PC-9 (cell line): ENCODE measurements at regions not wholly inside any gene's neighbourhood (a gene's known extent, or its start where the extent isn't known, plus 50 kb on each side); places are given as distances from the start of the nearest gene placed in this dataset.

ENCODE experiments used
- BruUV-seq: library from RNA; stranded (reverse); fragments of 400-500 nt; replicated peaks from 2 replicates; lab custom pipeline; 2021; lab: Mats Ljungman, UMichigan
- CTCF ChIA-PET: fragments of 300-600 bp; sonication (Branson Sonifier 250); formaldehyde crosslinking; loops from one replicate; lab custom pipeline; 2022; ENCODE audit warnings: antibody characterized with exemption; lab: Charles Lee
- POLR2A ChIA-PET: fragments of 300-600 bp; sonication (Branson Sonifier 250); formaldehyde crosslinking; loops from one replicate; lab custom pipeline; 2022; ENCODE audit warnings: antibody characterized with exemption; ENCODE audit not compliant: unreplicated experiment; lab: Charles Lee
- DNase-seq, 2 experiments: peaks; one replicate each; pipeline versions ENCODE4 v3.0.0 to v3.0.0-alpha.2; 2015 to 2022; ENCODE audit warnings: mixed read lengths in 1 of 2
- H2AFZ ChIP-seq: fragments of 200-600 bp; sonication (generic); 2 replicates; pipeline ENCODE4 v1.8.1; 2017; ENCODE audit warnings: antibody characterized with exemption
- H3F3A ChIP-seq: fragments of 200-600 bp; sonication (generic); 2 replicates; pipeline ENCODE4 v1.8.1; 2017; ENCODE audit warnings: antibody characterized with exemption, mild to moderate bottlenecking, low read depth; ENCODE audit not compliant: insufficient read depth
- H3K27ac ChIP-seq: fragments of 200-600 bp; sonication (generic); 2 replicates; pipeline ENCODE4 v1.6.1; 2016; ENCODE audit warnings: mixed run types
- H3K27me3 ChIP-seq: fragments of 200-600 bp; sonication (generic); 2 replicates; pipeline ENCODE4 v1.6.1; 2016; ENCODE audit warnings: low read depth, mixed run types; ENCODE audit not compliant: insufficient read depth
- H3K36me3 ChIP-seq: fragments of 200-600 bp; sonication (generic); 2 replicates; pipeline ENCODE4 v1.6.1; 2016; ENCODE audit warnings: low read depth, mixed run types
- H3K4me1 ChIP-seq: fragments of 200-600 bp; sonication (generic); replicated peaks from 2 replicates; pipeline ENCODE4 v1.6.1; 2016; ENCODE audit warnings: mixed run types; ENCODE audit not compliant: insufficient read depth
- H3K4me2 ChIP-seq: fragments of 200-600 bp; sonication (generic); 2 replicates; pipeline ENCODE4 v1.6.1; 2017; ENCODE audit warnings: mixed run types
- H3K4me3 ChIP-seq: fragments of 200-600 bp; sonication (generic); 2 replicates; pipeline ENCODE4 v1.6.1; 2016; ENCODE audit warnings: mixed run types
- H3K79me2 ChIP-seq: fragments of 200-600 bp; sonication (generic); 2 replicates; pipeline ENCODE4 v1.6.1; 2017; ENCODE audit warnings: low read depth, mixed run types
- H3K9me2 ChIP-seq: fragments of 200-600 bp; sonication (generic); 2 replicates; pipeline ENCODE4 v1.8.1; 2017; ENCODE audit warnings: mild to moderate bottlenecking; ENCODE audit not compliant: insufficient read depth
- H3K9me3 ChIP-seq: fragments of 200-600 bp; sonication (generic); 2 replicates; pipeline ENCODE4 v1.8.1; 2016; ENCODE audit warnings: low read depth; ENCODE audit not compliant: insufficient read depth
- H4K20me1 ChIP-seq: fragments of 200-600 bp; sonication (generic); 2 replicates; pipeline ENCODE4 v1.8.1; 2017; ENCODE audit not compliant: insufficient read depth
- CTCF ChIP-seq: fragments of 200-600 bp; sonication (generic); conservative IDR thresholded peaks from 2 replicates; pipeline ENCODE4 v1.6.1; 2017; ENCODE audit warnings: mixed run types, antibody characterized with exemption, mild to moderate bottlenecking, moderate library complexity
- EZH2 ChIP-seq: fragments of 200-600 bp; sonication (generic); IDR thresholded peaks from 2 replicates; pipeline ENCODE4 v1.8.0; 2017; ENCODE audit warnings: antibody characterized with exemption, low read depth
- intact Hi-C: fragments of 100-400 bp; cut with micrococcal nuclease; formaldehyde crosslinking; loops from one replicate; pipeline ENCODE4 v1.10.0; 2022; ENCODE audit not compliant: unreplicated experiment

GRCh38 chr1:199691540-199691939 is 336.0 kb upstream of the NR5A2 start:
- intact Hi-C loops, result no loop called here
- Histone ChIP-seq H3F3A (no peaks in the 10 kb centered on the region), H3K4me3 (no peak overlapping the region), H4K20me1 (no peaks in the 10 kb centered on the region), H3K9me3 (no peaks in the 10 kb centered on the region), H3K36me3 (no peaks in the 10 kb centered on the region), H3K79me2 (no peaks in the 10 kb centered on the region), H3K4me1 (peaks cover 28% of the 10 kb centered on the region), H2AFZ (no peak overlapping the region), H3K9me2 (no peaks in the 10 kb centered on the region), H3K27me3 (no peaks in the 10 kb centered on the region), H3K4me2 (0 out of 2 replicates have a peak overlapping the region, but pooled peaks have one; percentile 13), H3K27ac (0 out of 2 replicates have a peak overlapping the region, but pooled peaks have one; percentile 7)
- peak; percentile 10 to 64 for DNase-seq
- ChIA-PET POLR2A (interaction anchor here (0.6 kb wide), 1 partner anchor 30 kb away, joined by 3 read pairs; no protein-coding TSS in a partner anchor), CTCF (interaction anchor here (0.7 kb wide), 1 partner anchor 341 kb away, joined by 3 read pairs; no protein-coding TSS in a partner anchor)
- no TSS peak for BruUV-seq
- TF ChIP-seq EZH2, result no peak
- no peak for TF ChIP-seq CTCF

- no peak overlapping the region for H3K27ac ChIP-seq
- H3K36me3 ChIP-seq, result no peaks in the 10 kb centered on the region
- BruUV-seq, result no TSS peak
- H3K9me3 ChIP-seq, result no peaks in the 10 kb centered on the region
- TF ChIP-seq EZH2 (no peak), CTCF (no peak)
- H3K4me1 ChIP-seq, result peaks cover 11% of the 10 kb centered on the region
- no peaks in the 10 kb centered on the region for H3K79me2 ChIP-seq
- ChIA-PET POLR2A (no interaction called here), CTCF (no interaction called here)
- intact Hi-C loops, result no loop called here
- H3K27me3 ChIP-seq, result no peaks in the 10 kb centered on the region
- H3K4me2 ChIP-seq, result no peak overlapping the region
- H3K4me3 ChIP-seq, result no peak overlapping the region
- no peaks in the 10 kb centered on the region for H3F3A ChIP-seq
- no peaks in the 10 kb centered on the region for H4K20me1 ChIP-seq
- no peaks in the 10 kb centered on the region for H3K9me2 ChIP-seq
- H2AFZ ChIP-seq, result no peak overlapping the region
- DNase-seq, result no peak
These were observed 333.8 kb upstream of the NR5A2 start for GRCh38 chr1:199693724-199694123.

- peaks cover 9% of the 10 kb centered on the region for H3K4me1 ChIP-seq
- no peaks in the 10 kb centered on the region for H3K9me2 ChIP-seq
- H3K9me3 ChIP-seq, result 0 out of 2 replicates have a peak, but pooled peaks cover 9% of the 10 kb centered on the region
- POLR2A ChIA-PET, result no interaction called here
- no peaks in the 10 kb centered on the region for H3K27me3 ChIP-seq
- no peak for DNase-seq
- H4K20me1 ChIP-seq, result no peaks in the 10 kb centered on the region
- H3K79me2 ChIP-seq, result no peaks in the 10 kb centered on the region
- intact Hi-C loops, result no loop called here
- TF ChIP-seq EZH2 (no peak), CTCF (no peak)
- H3F3A ChIP-seq, result no peaks in the 10 kb centered on the region
- CTCF ChIA-PET, result no interaction called here
- H3K36me3 ChIP-seq, result no peaks in the 10 kb centered on the region
- no peak overlapping the region for H3K4me2 ChIP-seq
- no TSS peak for BruUV-seq
- no peak overlapping the region for H2AFZ ChIP-seq
- H3K27ac ChIP-seq, result no peak overlapping the region
- H3K4me3 ChIP-seq, result no peak overlapping the region
These were observed 331.3 kb upstream of the NR5A2 start for GRCh38 chr1:199696225-199696624.
